ENCODE measurements at regions not wholly inside any gene's neighbourhood (a gene's known extent, or its start where the extent isn't known, plus 50 kb on each side); places are given as distances from the start of the nearest gene placed in this dataset.

DNA sequence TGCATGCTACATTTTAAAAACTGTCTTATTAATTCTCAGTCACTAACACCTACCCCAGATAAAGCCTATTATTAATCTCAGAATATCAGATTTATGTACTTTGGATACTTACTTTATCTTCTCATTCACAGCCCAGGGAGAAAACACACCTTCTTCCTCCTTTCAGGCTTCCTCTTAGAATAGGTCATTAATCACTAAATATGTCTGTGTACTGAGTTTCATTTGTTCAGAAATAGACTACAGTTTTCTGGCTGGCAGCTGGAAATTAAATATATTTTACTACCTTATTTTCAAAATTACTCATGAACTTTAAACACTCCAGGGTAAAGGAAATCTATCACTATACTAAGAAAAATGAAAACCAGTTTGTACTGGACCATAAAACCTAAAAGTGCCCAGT, 147.7 kb upstream of the DST start:
- no peak overlapping the region for H2BK20ac ChIP-seq (ENCODE audit: low read depth, low read length, poor library complexity, severe bottlenecking)
- H3K56ac ChIP-seq (ENCODE audit: insufficient read length, low read depth, low read length), result no peak overlapping the region
- H2AK5ac ChIP-seq (ENCODE audit: insufficient read length, low read length), result no peak overlapping the region
- no peak overlapping the region for H2BK12ac ChIP-seq (ENCODE audit: insufficient read length, low read depth, low read length)
- peaks cover 6% of the 10 kb centered on the region for H3K4me1 ChIP-seq (ENCODE audit: insufficient read depth, low read length)
- H3K27me3 Mint-ChIP-seq (ENCODE audit: low read depth), result no peaks in the 10 kb centered on the region
- H3T11ph ChIP-seq (ENCODE audit: low read length), result no peak overlapping the region
- H3K23me2 ChIP-seq (ENCODE audit: insufficient read length, low read depth, low read length, poor library complexity, severe bottlenecking), result no peaks in the 10 kb centered on the region
- H2AFZ ChIP-seq (ENCODE audit: low read length), result no peak overlapping the region
- no peak overlapping the region for H4K91ac ChIP-seq (ENCODE audit: insufficient read length, low read depth, low read length)
- no peak for DNase-seq
- H2BK120ac ChIP-seq (ENCODE audit: low read depth, low read length, poor library complexity, severe bottlenecking), result no peak overlapping the region
- H3K4ac ChIP-seq (ENCODE audit: low read depth, low read length), result no peak overlapping the region
- no peak overlapping the region for H2BK15ac ChIP-seq (ENCODE audit: low read depth, low read length)
- H4K20me1 ChIP-seq (ENCODE audit: control insufficient read depth, insufficient read depth, insufficient read length), result no peaks in the 10 kb centered on the region
- TF ChIP-seq, protein P1, sequence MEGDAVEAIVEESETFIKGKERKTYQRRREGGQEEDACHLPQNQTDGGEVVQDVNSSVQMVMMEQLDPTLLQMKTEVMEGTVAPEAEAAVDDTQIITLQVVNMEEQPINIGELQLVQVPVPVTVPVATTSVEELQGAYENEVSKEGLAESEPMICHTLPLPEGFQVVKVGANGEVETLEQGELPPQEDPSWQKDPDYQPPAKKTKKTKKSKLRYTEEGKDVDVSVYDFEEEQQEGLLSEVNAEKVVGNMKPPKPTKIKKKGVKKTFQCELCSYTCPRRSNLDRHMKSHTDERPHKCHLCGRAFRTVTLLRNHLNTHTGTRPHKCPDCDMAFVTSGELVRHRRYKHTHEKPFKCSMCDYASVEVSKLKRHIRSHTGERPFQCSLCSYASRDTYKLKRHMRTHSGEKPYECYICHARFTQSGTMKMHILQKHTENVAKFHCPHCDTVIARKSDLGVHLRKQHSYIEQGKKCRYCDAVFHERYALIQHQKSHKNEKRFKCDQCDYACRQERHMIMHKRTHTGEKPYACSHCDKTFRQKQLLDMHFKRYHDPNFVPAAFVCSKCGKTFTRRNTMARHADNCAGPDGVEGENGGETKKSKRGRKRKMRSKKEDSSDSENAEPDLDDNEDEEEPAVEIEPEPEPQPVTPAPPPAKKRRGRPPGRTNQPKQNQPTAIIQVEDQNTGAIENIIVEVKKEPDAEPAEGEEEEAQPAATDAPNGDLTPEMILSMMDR (conservative IDR thresholded peaks at IDR 0.05), result no peak
- H3K79me2 ChIP-seq (ENCODE audit: insufficient read depth, low read length), result peaks cover 5% of the 10 kb centered on the region; the same call in 1 of the 2 replicates
- no peak overlapping the region for H3K18ac ChIP-seq (ENCODE audit: insufficient read length, low read depth, low read length)
- no peak overlapping the region for H3K23ac ChIP-seq (ENCODE audit: insufficient read length, low read depth, low read length)
- H2BK5ac ChIP-seq (ENCODE audit: insufficient read length, low read length), result no peak overlapping the region
- H3K79me1 ChIP-seq (ENCODE audit: insufficient read depth, low read depth, low read length, poor library complexity, severe bottlenecking), result no peaks in the 10 kb centered on the region
- H3K36me3 Mint-ChIP-seq (ENCODE audit: insufficient read depth in 1 of 3, low read depth in 3 of 3), result peaks cover 0 to 13% (median 5%) of the 10 kb centered on the region in 3 experiments; a peak in 5 of 7 replicates
- H3K4me3 Mint-ChIP-seq, result no peak overlapping the region
- H4K8ac ChIP-seq (replicated peaks; ENCODE audit: insufficient read length, low read depth, low read length), result no peak overlapping the region
- H3K4me2 ChIP-seq (ENCODE audit: insufficient read depth, insufficient read length, low read length), result no peak overlapping the region
- H3K4me1 Mint-ChIP-seq, result peaks cover 49% of the 10 kb centered on the region in 2 experiments
- no peak overlapping the region for H3K14ac ChIP-seq (ENCODE audit: insufficient read depth, low read length)
- H4K5ac ChIP-seq (ENCODE audit: insufficient read length, low read depth, low read length), result no peak overlapping the region
- H3K27me3 ChIP-seq (ENCODE audit: insufficient read depth, low read length), result no peaks in the 10 kb centered on the region
- H3K9me3 Mint-ChIP-seq, result peaks cover 0 to 3% of the 10 kb centered on the region in 2 experiments; a peak in 1 of 5 replicates
- H3K9ac ChIP-seq (ENCODE audit: extremely low read depth, insufficient read length, low read length), result no peak overlapping the region
- H3K9me3 ChIP-seq (ENCODE audit: control insufficient read depth, low read depth, low read length), result no peaks in the 10 kb centered on the region
- H3K27ac Mint-ChIP-seq, result peak overlapping the region in 2 of 3 experiments; percentile 55 to 79; a peak in 3 of 7 replicates
- H3K27ac ChIP-seq (ENCODE audit: insufficient read length, low read depth, low read length), result no peak overlapping the region
